Activated CD4-positive, alpha-beta T cell treated with anti-CD3 and anti-CD28 coated beads, Interleukin-2, amount 50 U/mL, for 1 hour (primary cell): ENCODE measurements at regions not wholly inside any gene's neighbourhood (a gene's known extent, or its start where the extent isn't known, plus 50 kb on each side); places are given as distances from the start of the nearest gene placed in this dataset.

Experiments
- DNase-seq: peaks from one replicate; pipeline ENCODE4 v3.0.0-alpha.2; 2020

DNA sequence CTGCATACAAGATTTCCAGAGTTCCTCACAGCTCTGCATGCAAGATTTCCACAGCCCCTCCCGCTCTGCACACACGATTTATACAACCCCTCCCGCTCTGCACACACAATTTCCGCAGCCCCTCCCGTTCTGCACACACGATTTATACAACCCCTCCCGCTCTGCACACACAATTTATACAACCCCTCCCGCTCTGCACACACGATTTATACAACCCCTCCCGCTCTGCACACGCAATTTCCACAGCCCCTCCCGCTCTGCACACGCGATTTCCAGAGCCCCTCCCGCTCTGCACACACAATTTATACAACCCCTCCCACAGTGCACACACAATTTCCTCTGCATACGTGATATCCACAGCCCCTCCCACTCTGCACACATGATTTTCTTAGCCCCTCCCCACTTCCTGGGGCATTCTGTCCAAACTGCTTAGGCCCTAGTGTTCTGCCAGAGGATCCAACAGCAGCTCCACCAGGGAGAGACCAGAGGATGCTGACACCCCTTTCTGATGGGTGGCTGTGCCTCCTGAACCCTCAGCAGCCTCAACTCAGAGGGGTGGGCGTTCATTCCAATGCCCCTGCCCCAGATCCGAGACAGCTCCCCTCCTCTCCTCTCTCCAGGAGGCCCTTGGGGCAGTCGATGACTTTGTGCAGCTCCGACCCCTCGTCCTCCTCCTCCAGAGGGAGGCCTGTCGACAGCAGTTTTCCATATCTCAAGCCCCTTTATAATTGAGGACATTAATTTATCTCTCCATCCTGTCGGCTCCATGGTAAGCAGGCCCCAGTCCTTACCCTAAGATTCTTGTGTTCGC lies 671.7 kb downstream of the BRD1 start:
- no peak for DNase-seq

DNA sequence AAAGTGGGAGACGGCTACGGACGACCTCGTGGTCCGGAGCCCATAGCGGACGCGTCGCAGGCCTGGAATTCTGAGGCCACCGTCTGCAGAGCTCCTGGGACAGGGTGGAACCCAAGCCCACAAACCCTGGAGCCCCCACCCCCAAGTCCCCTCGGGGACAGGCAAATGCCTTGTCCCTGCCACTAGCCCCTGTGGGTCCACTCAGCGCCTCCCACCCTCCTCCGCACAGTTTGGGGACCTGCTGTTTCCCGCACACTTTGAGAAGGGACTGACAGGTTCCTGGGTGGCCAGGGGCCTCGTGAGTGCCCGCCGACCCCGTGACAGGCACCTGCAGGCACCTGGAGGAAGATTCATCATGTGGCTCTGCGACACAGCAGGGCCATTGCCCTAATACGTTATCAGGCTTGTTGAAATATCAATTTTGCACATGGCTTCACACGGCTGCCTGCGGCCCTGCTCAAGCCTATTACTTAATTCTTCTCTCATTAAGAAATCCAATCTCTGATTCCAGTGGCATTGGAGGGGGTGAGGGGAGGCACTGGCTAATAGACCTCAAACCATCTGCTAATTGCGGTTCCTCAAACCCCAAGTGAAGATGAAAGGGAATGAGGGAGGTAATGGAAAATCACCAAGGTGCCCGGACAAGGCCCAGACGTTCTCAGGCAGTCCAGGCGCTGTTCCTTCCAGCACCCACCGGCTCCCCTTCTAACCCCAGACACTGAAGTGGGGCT lies 672.5 kb downstream of the BRD1 start:
- no peak for DNase-seq

- no peak for DNase-seq
Measured at GRCh38 chr22:49154433-49154832, 673.2 kb downstream of the BRD1 start.

- DNase-seq = no peak
Measured at GRCh38 chr22:49153921-49154320, 673.8 kb downstream of the BRD1 start.

GRCh38 chr22:49152939-49153770 lies 674.5 kb downstream of the BRD1 start:
- no peak for DNase-seq

DNA sequence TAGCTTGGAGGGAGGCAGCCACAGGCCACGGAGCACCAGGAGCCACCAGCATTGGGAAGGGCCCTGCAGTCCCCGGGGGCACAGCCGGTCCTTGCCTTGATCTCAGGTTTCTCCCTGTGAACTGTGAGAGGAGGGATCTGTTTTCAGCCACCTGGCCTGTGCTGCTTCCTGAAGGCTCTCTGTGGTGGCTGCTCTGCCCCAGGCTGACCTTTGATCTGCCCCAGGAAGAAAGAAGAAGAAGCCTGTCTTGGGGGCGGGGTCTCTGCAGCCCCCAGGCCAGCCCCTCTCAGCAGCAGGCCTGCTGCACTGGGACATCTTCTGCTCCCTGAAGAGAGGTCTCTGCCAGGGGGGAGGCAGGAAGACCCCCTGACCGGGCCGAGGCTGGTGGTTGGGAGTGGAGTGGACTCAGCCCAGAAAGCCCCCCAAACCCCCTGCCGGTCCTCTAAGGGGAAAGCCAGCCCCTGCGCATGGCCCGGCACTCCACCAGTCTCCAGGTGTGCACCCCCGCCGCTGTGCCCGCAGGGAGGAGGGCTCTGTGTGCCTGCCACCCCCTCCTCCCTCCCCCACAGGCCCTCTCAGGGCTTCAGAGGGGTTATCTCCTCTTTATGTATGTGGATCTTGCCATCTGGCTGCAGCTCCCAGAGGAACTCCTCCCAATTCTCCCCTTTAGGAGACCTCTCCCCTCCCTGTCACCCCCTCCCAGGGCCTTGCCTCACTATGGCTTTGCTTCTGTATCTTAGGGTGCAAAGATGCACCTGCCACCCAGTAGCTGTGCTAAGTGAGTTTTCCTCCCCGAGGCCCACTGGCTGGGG lies 675.3 kb downstream of the BRD1 start:
- no peak for DNase-seq

- no peak for DNase-seq
Measured at GRCh38 chr22:49151256-49152126, 676.2 kb downstream of the BRD1 start.

DNA sequence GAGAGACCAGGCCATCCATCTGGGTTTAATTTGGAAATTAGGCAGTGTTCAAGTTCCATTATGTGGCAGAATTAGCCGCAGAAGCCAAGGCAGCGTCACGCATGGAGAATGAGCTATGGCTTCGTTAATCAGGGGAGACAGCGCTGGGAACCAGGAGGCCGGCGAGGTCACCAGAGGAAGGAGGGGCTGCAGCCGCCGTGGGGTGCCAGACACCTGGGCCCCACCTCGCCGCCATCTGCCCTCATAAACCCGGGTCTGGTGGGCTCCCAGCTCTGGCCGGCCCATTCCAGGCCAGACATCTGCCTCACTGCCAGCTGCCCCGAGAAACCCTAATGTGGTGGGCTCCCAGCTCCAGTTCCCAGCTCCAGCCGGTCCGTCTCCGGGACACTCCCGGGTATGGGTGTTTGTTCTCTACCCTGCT lies 676.9 kb downstream of the BRD1 start:
- DNase-seq = no peak

GRCh38 chr22:49149721-49150608 lies 677.7 kb downstream of the BRD1 start:
- no peak for DNase-seq

DNA sequence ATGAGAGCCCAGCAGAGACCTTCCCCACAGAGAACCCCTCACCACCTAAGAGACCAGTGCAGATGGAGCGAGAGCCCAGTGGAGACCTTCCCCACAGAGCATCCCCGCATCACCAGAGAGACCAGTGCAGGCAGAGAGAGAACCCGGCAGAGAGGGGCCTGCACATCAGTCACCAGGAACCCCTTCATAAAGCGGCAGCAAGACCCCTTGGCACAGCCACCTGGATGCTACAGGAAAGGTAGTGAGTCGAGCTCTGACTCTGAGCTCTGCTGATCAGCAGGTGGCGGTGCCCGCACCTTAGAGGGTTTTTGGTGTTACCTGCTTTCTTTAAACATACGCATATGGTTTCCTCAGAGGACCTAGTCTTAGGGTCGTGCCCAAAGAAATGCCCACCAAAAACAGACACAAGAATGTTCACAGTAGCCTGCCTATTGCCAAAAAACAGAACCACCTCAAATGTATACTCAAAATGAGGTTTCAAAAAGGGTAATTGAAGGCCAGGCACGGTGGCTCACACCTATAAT lies 678.7 kb downstream of the BRD1 start:
- DNase-seq = no peak

DNA sequence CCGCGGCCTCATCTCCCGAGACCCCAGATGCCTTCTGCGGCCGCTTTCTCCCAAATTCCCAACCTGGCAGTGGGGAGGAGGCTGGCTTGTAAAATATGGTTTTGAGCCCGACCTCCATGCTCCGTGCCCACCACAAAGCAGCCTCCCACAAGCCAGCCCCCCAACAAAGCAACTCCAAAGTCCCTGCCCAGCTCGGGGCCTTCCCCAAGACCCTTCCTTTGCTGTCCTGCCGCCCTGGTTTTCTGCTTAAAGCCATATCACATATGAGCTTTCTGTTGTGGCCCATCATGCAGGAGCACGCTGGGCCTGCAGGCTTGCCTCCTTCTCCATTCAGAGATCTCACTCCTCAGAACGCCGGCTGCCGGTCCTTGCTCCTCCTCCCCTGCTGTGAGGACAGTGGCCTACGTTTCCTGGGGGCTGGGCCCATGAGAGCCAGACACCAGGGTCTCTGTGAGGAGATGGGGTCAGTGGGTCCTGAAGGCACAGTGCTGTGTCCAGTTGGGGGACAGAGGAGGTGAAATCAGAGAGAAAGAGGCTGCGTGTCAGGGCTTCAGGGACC lies 680.0 kb downstream of the BRD1 start:
- no peak for DNase-seq

DNA sequence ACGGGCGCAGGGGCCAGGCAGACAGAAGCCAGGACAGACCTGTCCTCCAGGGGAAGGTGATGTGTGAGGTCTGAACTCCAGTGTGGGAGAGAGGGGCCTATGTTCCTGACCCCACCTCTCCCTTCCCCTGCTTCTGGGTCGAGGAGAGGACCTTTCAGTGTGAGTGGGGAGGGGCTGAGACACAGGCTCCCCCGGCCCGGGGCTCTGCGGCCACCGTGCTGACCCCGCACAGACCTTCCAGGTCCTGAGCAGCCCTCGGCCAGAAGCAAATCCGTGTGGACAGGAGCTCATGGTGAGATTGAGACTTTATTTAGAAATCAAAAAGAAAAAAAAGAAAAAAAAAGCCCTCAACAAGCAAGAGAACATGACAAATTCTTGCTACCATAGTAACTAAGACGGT lies 680.5 kb downstream of the BRD1 start:
- DNase-seq = no peak

GRCh38 chr22:49146511-49146910 lies 681.2 kb downstream of the BRD1 start:
- DNase-seq = no peak

DNA sequence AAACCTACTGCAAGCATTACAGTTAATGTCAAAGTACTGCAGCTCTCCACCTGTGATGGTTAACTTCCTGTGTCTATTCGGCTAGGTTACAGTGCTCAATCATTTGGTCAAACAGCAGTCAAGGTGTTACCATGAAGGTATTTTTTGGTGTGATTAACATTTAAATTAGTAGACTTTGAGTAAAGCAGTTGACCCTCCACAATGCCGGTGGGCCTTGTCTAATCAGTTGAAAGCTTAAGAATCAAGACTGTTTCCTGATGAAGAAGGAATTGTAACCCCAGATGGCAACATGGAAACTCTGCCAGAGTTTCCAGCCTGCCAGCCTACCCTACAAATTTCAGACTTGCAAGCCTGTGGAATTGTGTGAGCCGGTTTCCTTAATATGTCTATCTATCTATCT lies 683.9 kb downstream of the BRD1 start:
- DNase-seq = no peak

DNA sequence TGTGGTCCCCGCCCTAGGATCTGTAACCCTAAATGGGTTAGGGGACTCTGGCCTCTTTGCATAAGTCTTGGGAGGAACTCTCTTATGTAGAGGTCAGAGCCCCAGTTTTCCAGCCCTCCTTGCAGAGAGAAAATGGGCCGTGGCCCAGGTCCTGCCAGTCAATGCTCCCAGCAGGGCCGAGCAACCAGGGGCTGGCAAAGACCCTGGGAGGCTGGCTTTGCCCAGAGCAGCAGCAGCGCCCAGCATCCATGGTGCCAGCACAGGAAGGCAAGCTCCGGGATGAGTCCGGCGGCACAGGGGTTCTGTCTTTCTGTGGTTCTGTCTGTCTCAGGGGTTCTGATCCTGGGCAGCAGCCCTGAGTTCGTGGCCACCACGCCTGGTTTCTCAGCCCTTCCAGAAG lies 684.8 kb downstream of the BRD1 start:
- DNase-seq = no peak

- no peak for DNase-seq
Measured at GRCh38 chr22:49142296-49142695, 685.4 kb downstream of the BRD1 start.

GRCh38 chr22:49141761-49142160 lies 685.9 kb downstream of the BRD1 start:
- DNase-seq = no peak

DNA sequence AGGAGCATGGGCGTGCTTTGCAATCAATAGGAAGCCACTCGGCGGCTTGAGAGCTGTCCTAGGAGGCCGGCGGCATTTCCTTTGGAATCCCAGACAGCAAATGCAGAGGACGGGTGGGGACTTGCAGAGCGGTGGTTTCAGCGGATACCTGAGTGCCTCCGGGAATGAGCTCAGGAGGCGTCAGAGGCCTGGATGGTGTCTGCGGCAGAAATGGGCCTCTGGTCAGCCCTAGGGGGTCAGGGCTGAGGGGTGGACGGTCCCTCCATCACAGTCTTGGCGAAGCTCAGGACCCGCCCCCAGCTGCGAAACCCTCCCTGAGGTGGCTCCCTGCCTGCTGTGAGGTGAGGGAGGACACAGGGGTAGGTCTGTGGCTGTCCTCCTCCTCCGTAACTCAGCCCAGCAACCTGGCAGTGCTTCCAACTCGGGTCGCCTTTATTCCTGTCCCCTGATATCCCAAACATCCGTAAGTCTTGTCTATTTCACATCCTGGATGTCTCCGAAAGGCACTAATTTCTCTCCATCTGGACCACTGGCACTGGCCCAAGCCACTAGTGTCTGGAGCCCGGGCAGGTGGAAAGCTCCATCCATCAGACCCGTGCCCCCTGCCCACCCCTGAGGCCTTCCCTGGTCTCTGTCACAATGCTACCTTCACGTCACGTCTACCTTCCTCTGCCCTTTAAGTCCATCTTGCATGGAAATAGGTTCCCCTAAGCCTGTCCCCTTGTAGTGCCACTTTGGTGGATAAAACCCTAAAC lies 686.6 kb downstream of the BRD1 start:
- DNase-seq = no peak

GRCh38 chr22:49139492-49140151 lies 688.1 kb downstream of the BRD1 start:
- no peak for DNase-seq
